Uterus (tissue), 2 donors: ENCODE measurements at regions not wholly inside any gene's neighbourhood (a gene's known extent, or its start where the extent isn't known, plus 50 kb on each side); places are given as distances from the start of the nearest gene placed in this dataset.

Experiments
- CTCF ChIP-seq, 4 experiments: fragments of 200-600 bp in 2 of 4; fragments of 450-650 bp in 2 of 4; sonication (generic) in 2 of 4; IDR thresholded peaks; one replicate each; pipeline ENCODE4 v1.5.1; 2016 to 2019; ENCODE audit warnings: antibody characterized with exemption in 4 of 4, mild to moderate bottlenecking in 2 of 4, moderate library complexity in 1 of 4
- POLR2A ChIP-seq, 2 donors: fragments of 450-650 bp; IDR thresholded peaks; one replicate each; pipeline ENCODE4 v1.6.1; 2016; ENCODE audit warnings: antibody characterized with exemption in 2 of 2, mild to moderate bottlenecking in 1 of 2, moderate library complexity in 1 of 2

- no peak for TF ChIP-seq CTCF (IDR thresholded peaks at IDR 0.05)
- no peak for TF ChIP-seq POLR2A (IDR thresholded peaks at IDR 0.05)
Measured at GRCh38 chr4:74624351-74625151, 169.8 kb downstream of the BTC start.
